Ectodermal cell (in vitro differentiated cells): ENCODE measurements at regions not wholly inside any gene's neighbourhood (a gene's known extent, or its start where the extent isn't known, plus 50 kb on each side); places are given as distances from the start of the nearest gene placed in this dataset.

Experiments used
- H3K27ac ChIP-seq: 2 replicates; pipeline ENCODE4 v1.7.0; 2013; ENCODE audit warnings: mild to moderate bottlenecking, low read depth, low read length; ENCODE audit not compliant: insufficient read depth, poor library complexity, severe bottlenecking
- H3K27me3 ChIP-seq: 2 replicates; pipeline ENCODE4 v1.7.0; 2013; ENCODE audit warnings: mild to moderate bottlenecking, low read length; ENCODE audit not compliant: insufficient read depth, control insufficient read depth, poor library complexity, severe bottlenecking
- H3K36me3 ChIP-seq: one replicate; pipeline ENCODE4 v1.7.0; 2013; ENCODE audit warnings: low read length; ENCODE audit not compliant: control insufficient read depth, insufficient read depth
- H3K4me1 ChIP-seq: one replicate; pipeline ENCODE4 v1.7.0; 2013; ENCODE audit warnings: low read length; ENCODE audit not compliant: control insufficient read depth, insufficient read depth
- H3K4me3 ChIP-seq: 2 replicates; pipeline ENCODE4 v1.7.0; 2013; ENCODE audit warnings: low read depth, low read length, control low read depth; ENCODE audit not compliant: insufficient read depth
- H3K9me3 ChIP-seq: 2 replicates; pipeline ENCODE4 v1.7.0; 2013; ENCODE audit warnings: mild to moderate bottlenecking, low read length, moderate library complexity; ENCODE audit not compliant: control insufficient read depth
- WGBS, 2 experiments: methylation state at CpG; one replicate each; pipeline ENCODE4 v1.1.7; 2013; ENCODE audit warnings: missing lambda C conversion rate in 2 of 2; 5-methylcytosine and 5-hydroxymethylcytosine counted together

GRCh38 chr3:5650303-5650702, 462.8 kb downstream of the EDEM1 start:
- Histone ChIP-seq H3K9me3 (no peaks in the 10 kb centered on the region), H3K27ac (no peak overlapping the region), H3K4me1 (no peaks in the 10 kb centered on the region), H3K27me3 (no peaks in the 10 kb centered on the region), H3K36me3 (no peaks in the 10 kb centered on the region), H3K4me3 (no peak overlapping the region)
- 95% methylated on average over 2 of the region's 2 CpGs for WGBS, 2 experiments

GRCh38 chr3:5651351-5651750, 463.8 kb downstream of the EDEM1 start:
- Histone ChIP-seq H3K4me1 (no peaks in the 10 kb centered on the region), H3K4me3 (no peak overlapping the region), H3K36me3 (no peaks in the 10 kb centered on the region), H3K9me3 (no peaks in the 10 kb centered on the region), H3K27me3 (no peaks in the 10 kb centered on the region), H3K27ac (no peak overlapping the region)
- WGBS, 2 experiments: 86 to 87% methylated on average over 3 of the region's 3 CpGs

DNA sequence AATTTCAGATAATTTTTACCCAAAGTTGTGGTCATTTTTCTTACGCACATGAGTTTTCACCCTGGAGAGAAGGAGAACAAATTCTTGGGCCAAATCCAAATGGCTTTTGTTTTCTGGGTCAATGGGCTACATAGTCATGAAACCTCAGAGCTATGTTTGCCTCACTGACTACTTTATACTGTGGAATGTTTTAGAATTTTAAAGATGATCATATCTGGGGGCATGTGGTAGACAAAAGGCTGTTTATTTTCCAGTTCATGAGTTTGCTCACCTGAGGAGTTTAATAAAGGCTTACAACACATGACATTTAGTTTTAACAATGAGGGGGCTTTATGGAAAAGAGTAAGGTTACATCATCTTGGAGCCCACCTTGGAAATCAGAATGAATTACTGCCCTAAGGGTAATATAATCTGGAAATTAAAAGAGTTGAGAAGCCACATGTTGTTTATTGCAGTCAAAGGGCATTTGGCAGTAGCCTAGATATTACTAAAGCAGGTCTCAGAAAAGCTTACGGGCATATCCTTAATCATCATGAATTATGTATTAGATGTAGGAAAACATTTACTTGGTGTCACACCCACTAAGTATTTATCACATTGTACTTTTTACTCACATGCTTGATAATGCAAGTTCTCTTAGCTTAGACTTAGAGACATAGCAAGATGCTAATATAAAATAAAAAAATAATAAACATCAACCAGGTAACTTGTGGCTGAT, 466.1 kb downstream of the EDEM1 start:
- Histone ChIP-seq H3K27me3 (no peaks in the 10 kb centered on the region), H3K27ac (no peak overlapping the region), H3K4me3 (no peak overlapping the region), H3K9me3 (peaks cover 4% of the 10 kb centered on the region), H3K4me1 (no peaks in the 10 kb centered on the region), H3K36me3 (no peaks in the 10 kb centered on the region)
- WGBS, 2 experiments: 94 to 100% methylated on average over 1 of the region's 2 CpGs

- Histone ChIP-seq H3K4me3 (no peak overlapping the region), H3K27me3 (no peaks in the 10 kb centered on the region), H3K36me3 (no peaks in the 10 kb centered on the region), H3K4me1 (no peaks in the 10 kb centered on the region), H3K9me3 (peaks cover 4% of the 10 kb centered on the region), H3K27ac (no peak overlapping the region)
- 78 to 81% methylated on average over 5 of the region's 5 CpGs for WGBS, 2 experiments
These were observed 469.6 kb downstream of the EDEM1 start for GRCh38 chr3:5657106-5657505.

- H3K36me3 ChIP-seq: no peaks in the 10 kb centered on the region
- 83 to 96% methylated on average over 1 of the region's 1 CpG for WGBS, 2 experiments
- peaks cover 3% of the 10 kb centered on the region for H3K9me3 ChIP-seq
- no peaks in the 10 kb centered on the region for H3K4me1 ChIP-seq
- no peaks in the 10 kb centered on the region for H3K27me3 ChIP-seq
- no peak overlapping the region for H3K4me3 ChIP-seq
- no peak overlapping the region for H3K27ac ChIP-seq
These were observed 476.1 kb downstream of the EDEM1 start for GRCh38 chr3:5663601-5664000.

DNA sequence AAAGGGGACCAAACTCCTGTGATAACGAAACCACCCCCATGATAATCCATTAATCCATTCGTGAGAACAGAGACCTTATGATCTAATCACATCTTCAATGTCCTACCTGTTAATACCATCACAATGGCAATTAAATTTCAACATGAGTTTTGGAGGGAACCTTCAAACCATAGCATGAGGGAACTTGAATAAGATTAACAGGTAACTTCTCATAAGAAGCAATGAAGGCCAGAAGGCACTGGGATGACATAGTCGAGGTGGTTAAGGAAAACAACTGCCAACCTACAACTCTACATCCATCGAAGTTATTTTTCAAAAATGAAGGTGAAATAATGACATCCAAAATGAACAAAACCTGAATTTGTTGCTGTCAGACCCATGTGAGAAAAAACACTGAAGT, 478.9 kb downstream of the EDEM1 start:
- no peaks in the 10 kb centered on the region for H3K4me1 ChIP-seq
- 88 to 89% methylated on average over 2 to 4 of the region's 4 CpGs for WGBS, 2 experiments
- H3K27me3 ChIP-seq: no peaks in the 10 kb centered on the region
- H3K27ac ChIP-seq: no peak overlapping the region
- H3K4me3 ChIP-seq: no peak overlapping the region
- H3K9me3 ChIP-seq: peaks cover 3% of the 10 kb centered on the region
- no peaks in the 10 kb centered on the region for H3K36me3 ChIP-seq

DNA sequence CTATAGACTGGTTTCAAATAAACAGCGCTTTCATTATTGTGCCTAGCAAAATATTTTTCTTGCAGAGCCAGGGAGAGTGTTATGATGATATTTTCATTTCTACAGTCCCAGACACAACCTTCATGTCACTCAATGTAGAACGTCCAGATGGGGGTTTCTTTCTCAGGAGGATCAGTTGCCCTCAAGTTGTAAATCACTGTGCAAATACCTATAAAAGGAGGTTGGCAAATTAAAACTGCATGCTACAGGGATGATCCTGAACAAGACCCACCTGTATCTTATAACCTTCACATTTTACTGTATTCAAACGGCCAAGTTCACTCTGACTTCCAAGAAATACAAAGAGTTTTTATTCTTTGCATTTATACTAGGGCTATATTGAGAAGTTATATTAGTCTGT, 486.0 kb downstream of the EDEM1 start:
- H3K4me1 ChIP-seq: no peaks in the 10 kb centered on the region
- H3K36me3 ChIP-seq: no peaks in the 10 kb centered on the region
- H3K9me3 ChIP-seq: no peaks in the 10 kb centered on the region
- 94 to 100% methylated on average over 1 to 3 of the region's 3 CpGs for WGBS, 2 experiments
- no peaks in the 10 kb centered on the region for H3K27me3 ChIP-seq
- H3K4me3 ChIP-seq: no peak overlapping the region
- H3K27ac ChIP-seq: no peak overlapping the region

DNA sequence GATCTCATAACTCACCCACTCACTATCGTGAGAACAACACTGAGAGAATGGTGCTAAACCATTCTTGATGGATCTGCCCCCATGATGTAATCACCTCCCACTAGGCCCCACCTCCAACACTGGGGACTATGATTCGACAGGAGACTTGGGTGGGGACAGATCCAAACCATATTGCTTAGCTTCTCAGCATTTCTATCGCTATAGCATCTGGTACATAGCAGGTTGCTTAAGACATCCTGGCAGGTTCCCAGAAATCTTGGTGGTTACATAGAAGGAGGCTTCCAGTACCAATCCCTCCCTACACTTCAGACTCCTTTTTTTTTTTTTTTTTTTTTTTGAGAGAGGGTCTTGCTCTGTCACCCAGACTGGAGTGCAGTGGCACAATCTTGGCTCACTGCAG, 487.8 kb downstream of the EDEM1 start:
- WGBS, 2 experiments: 93 to 95% methylated on average over 3 of the region's 3 CpGs
- Histone ChIP-seq H3K27me3 (no peaks in the 10 kb centered on the region), H3K4me1 (no peaks in the 10 kb centered on the region), H3K4me3 (no peak overlapping the region), H3K9me3 (no peaks in the 10 kb centered on the region), H3K36me3 (no peaks in the 10 kb centered on the region), H3K27ac (no peak overlapping the region)

DNA sequence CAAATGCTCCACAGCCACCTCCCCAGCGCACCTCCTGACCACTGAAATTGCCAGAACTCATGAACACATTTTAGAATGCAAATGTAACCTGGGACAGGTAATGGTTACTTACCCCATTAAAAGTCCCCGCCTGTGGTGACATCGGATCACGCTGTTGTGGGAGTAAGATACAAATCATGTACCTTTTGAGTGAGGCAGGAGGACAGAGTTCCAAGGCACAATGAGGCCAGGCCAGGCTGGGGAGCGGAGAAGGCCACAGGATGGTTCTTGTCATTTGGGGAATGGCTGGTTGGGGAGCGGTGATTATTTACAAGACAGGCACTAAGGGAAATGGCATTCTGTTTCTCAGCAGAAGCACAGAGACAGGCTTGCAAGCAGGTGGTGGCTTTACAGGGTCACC, 490.0 kb downstream of the EDEM1 start:
- no peaks in the 10 kb centered on the region for H3K27me3 ChIP-seq
- no peak overlapping the region for H3K27ac ChIP-seq
- no peaks in the 10 kb centered on the region for H3K36me3 ChIP-seq
- no peaks in the 10 kb centered on the region for H3K4me1 ChIP-seq
- 86 to 87% methylated on average over 6 of the region's 6 CpGs for WGBS, 2 experiments
- H3K4me3 ChIP-seq: no peak overlapping the region
- no peaks in the 10 kb centered on the region for H3K9me3 ChIP-seq

DNA sequence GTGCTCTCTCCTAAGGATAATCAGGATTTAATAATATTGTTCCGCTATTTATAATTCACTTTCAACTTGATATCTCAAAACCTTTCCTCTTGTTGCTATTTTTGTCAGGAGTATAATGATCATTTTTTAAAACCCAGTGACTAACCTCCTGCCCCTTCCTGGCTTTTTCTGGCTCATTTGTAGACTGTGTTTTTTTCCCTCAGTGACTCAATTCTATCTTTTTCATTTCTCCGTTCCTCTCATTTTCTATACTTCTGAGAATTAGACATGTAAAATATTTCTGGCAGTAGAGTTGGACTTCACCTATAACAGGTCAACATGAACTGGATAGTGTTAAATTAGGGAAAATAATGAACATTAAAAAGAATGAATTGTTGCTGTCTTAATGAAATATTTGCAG, 490.7 kb downstream of the EDEM1 start:
- WGBS, 2 experiments: 100% methylated on average over 1 to 2 of the region's 2 CpGs
- Histone ChIP-seq H3K27me3 (no peaks in the 10 kb centered on the region), H3K4me1 (no peaks in the 10 kb centered on the region), H3K27ac (no peak overlapping the region), H3K36me3 (no peaks in the 10 kb centered on the region), H3K9me3 (no peaks in the 10 kb centered on the region), H3K4me3 (no peak overlapping the region)

DNA sequence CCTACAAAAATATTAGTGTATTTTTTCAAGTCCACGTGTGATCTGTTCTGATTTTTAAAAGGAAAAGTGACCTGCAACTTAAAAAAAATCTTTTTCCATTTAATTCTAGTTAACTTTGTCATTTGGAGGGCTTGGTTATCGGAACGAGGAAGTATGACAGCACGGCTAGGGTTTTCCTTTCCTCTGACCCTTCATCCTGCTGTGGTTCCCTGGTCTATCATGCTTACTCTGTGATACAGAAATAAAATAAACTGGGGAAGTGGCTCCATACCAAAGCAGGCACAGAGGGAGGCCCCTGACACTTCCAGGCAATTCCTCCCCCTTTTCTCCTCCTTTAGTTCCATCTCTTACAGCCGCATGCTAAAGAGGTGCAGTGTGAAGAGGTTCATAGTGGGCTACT, 491.3 kb downstream of the EDEM1 start:
- Histone ChIP-seq H3K27ac (no peak overlapping the region), H3K9me3 (no peaks in the 10 kb centered on the region), H3K4me1 (no peaks in the 10 kb centered on the region), H3K27me3 (no peaks in the 10 kb centered on the region), H3K4me3 (no peak overlapping the region), H3K36me3 (no peaks in the 10 kb centered on the region)
- 91 to 96% methylated on average over 4 to 5 of the region's 5 CpGs for WGBS, 2 experiments
